Body of pancreas (tissue), 4 donors: ENCODE measurements at regions not wholly inside any gene's neighbourhood (a gene's known extent, or its start where the extent isn't known, plus 50 kb on each side); places are given as distances from the start of the nearest gene placed in this dataset.
"Not testable (repeated sequence)": the region's sequence is repeated elsewhere in the genome, so short reads cannot be mapped to it uniquely, and the experiment has no call there.

Experiments
- ATAC-seq: fragments of 150-250 bp; one replicate; pipeline ENCODE4 v1.9.1; 2016
- DNase-seq, 4 donors: peaks; one replicate each; pipeline ENCODE4 v3.0.0-alpha.2; 2019
- H3K27ac ChIP-seq, 4 donors: fragments of 200-600 bp; sonication (generic); 1 replicate in 3 of 4; 2 replicates in 1 of 4; pipeline versions ENCODE4 v1.5.1 to v1.6.1; 2016 to 2019; ENCODE audit warnings: mild to moderate bottlenecking in 1 of 4, mixed read lengths in 1 of 4, moderate library complexity in 1 of 4
- H3K27me3 ChIP-seq, 2 donors: fragments of 200-600 bp; sonication (generic); one replicate each; pipeline ENCODE4 v1.6.0; 2016; ENCODE audit warnings: mild to moderate bottlenecking in 1 of 2
- H3K36me3 ChIP-seq, 2 donors: fragments of 200-600 bp; sonication (generic); replicated peaks in 1 of 2; 2 replicates each; pipeline ENCODE4 v1.5.1; 2016; ENCODE audit warnings: low read depth in 2 of 2; ENCODE audit not compliant: insufficient read depth in 1 of 2
- H3K4me1 ChIP-seq: fragments of 200-600 bp; sonication (generic); one replicate; pipeline ENCODE4 v1.6.0; 2016
- H3K4me3 ChIP-seq, 2 donors: fragments of 200-600 bp; sonication (generic); 1 replicate in 1 of 2; 2 replicates in 1 of 2; pipeline ENCODE4 v1.5.1; 2016 to 2019
- H3K9me3 ChIP-seq, 3 donors: fragments of 200-600 bp; sonication (generic); 1 replicate in 2 of 3; 2 replicates in 1 of 3; pipeline ENCODE4 v1.5.1; 2016
- POLR2A ChIP-seq, 3 donors: fragments of 450-650 bp; IDR thresholded peaks; one replicate each; pipeline ENCODE4 v1.6.1; 2016; ENCODE audit warnings: antibody characterized with exemption in 3 of 3, mild to moderate bottlenecking in 2 of 3
- WGBS, 2 donors: methylation state at CpG; one replicate each; pipeline ENCODE4 v1.1.5; 2017; 5-methylcytosine and 5-hydroxymethylcytosine counted together
- intact Hi-C: fragments of 100-400 bp; cut with DNase I; formaldehyde crosslinking; loops from one replicate; pipeline ENCODE4 v1.15.1; 2023
- TF ChIP-seq, protein P1 (sequence below), 7 experiments: fragments of 450-650 bp in 4 of 7; fragments of 200-600 bp in 3 of 7; sonication (generic) in 3 of 7; IDR thresholded peaks; one replicate each; pipeline ENCODE4 v1.5.1; 2016 to 2019; ENCODE audit warnings: antibody characterized with exemption in 7 of 7

DNA sequence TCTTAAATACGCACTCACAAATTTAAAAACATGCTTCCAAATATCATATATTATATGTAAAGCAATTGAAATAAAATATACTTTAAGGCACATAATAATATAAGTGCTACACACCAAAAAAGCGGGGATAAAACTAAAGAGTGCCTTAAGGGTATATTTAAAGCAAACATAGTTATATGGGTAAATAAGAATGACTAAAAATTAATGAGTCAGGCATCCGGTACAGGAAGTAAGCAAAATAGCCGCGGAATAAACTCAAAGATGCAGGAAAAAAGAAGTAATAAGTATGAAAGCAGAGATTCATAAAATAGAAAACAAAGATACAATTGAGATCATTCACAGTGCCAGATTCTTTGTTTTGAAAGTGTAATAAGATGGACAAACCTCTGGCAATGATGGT, 503.5 kb upstream of the SOX11 start:
- TF ChIP-seq, protein P1, sequence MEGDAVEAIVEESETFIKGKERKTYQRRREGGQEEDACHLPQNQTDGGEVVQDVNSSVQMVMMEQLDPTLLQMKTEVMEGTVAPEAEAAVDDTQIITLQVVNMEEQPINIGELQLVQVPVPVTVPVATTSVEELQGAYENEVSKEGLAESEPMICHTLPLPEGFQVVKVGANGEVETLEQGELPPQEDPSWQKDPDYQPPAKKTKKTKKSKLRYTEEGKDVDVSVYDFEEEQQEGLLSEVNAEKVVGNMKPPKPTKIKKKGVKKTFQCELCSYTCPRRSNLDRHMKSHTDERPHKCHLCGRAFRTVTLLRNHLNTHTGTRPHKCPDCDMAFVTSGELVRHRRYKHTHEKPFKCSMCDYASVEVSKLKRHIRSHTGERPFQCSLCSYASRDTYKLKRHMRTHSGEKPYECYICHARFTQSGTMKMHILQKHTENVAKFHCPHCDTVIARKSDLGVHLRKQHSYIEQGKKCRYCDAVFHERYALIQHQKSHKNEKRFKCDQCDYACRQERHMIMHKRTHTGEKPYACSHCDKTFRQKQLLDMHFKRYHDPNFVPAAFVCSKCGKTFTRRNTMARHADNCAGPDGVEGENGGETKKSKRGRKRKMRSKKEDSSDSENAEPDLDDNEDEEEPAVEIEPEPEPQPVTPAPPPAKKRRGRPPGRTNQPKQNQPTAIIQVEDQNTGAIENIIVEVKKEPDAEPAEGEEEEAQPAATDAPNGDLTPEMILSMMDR (IDR thresholded peaks at IDR 0.05) = no peak
- no peak for TF ChIP-seq POLR2A (IDR thresholded peaks at IDR 0.05)
- Histone ChIP-seq H3K4me1 (no peaks in the 10 kb centered on the region), H3K27ac (no peak overlapping the region), H3K27me3 (no peaks in the 10 kb centered on the region), H3K9me3 (no peaks in the 10 kb centered on the region), H3K4me3 (no peak overlapping the region), H3K36me3 (no peaks in the 10 kb centered on the region)
- intact Hi-C loops = no loop called here
- WGBS, 2 donors = 61 to 67% methylated on average over 5 of the region's 5 CpGs
- DNase-seq (no peak), ATAC-seq (no peak)

DNA sequence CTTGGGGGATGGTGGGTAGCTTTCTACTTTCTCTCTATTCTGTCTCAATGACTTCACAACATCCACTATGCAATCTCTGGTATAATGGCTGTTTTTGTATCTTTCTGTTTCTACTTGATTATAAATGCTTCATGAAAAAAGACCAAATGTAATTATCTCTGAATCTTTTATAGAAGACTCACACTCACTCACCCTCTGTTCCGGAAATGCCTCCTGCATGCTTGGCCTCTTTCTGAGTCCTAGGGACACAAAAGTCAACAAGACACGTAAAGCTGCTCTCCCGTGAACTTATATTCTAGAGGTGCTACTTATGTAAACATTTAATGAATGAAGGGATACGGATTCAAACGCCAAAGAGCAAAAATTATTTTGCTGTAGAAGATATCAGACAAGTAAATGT, 502.2 kb upstream of the SOX11 start:
- DNase-seq = no peak
- H3K27me3 ChIP-seq = no peaks in the 10 kb centered on the region

DNA sequence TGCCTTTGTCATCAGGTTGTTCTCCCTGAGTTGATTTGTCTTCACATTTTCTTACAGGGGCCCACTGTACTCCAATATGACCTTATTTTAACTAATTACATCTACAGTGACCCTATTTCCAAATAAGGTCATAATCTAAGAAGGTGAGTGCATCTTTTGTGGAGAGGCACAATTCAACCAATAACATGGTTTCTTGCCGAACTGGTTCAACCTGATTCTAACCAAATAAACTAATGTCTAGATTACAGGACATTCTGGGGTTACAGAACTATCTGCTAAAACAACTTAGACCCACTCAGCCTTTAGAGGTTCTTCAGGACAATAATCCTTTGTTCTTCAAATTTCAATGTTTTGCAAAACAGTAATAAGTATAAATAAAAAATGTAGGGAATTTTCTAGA, 496.5 kb upstream of the SOX11 start:
- 43 to 50% methylated on average over 1 of the region's 1 CpG for WGBS, 2 donors
- intact Hi-C loops = no loop called here

More for the DNA sequence above, 502.2 kb upstream of the SOX11 start:
- no peak for TF ChIP-seq POLR2A (IDR thresholded peaks at IDR 0.05)
- Histone ChIP-seq H3K9me3 (no peaks in the 10 kb centered on the region), H3K27ac (no peak overlapping the region), H3K4me1 (no peaks in the 10 kb centered on the region), H3K4me3 (no peak overlapping the region), H3K36me3 (no peaks in the 10 kb centered on the region)
- 28 to 29% methylated on average over 5 of the region's 5 CpGs for WGBS, 2 donors
- no peak for ATAC-seq
- intact Hi-C loops = no loop called here

DNA sequence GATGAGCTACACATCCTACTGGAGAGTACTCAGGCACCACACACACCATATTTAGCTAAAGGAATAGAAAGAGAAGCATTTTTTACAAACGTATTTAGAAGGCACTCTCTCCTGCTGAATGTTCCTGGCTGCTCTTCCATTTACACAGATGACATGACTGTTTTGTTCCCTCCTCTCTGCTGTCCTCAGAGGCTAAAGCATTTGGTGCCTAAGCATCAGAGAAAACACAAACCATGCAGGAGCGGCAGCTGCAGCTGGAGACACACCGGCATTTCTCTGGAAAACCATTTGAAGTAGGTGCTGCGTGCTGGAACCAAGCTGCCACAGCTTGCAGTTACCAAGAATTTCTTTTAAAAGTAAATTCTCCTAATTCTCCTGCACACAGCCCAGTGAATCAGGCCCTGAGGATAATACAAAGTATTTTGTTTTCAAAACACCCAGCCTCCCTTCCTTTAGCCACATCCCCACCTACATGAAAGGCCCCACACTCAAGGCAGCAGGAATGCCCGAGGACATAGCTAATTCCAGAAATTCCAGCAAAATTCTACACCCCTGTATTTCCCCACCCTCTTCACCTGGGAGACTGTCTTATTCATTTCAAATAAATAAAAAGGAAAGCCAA, 488.9 kb upstream of the SOX11 start:
- no peak overlapping the region for H3K4me3 ChIP-seq
- no peak overlapping the region for H3K27ac ChIP-seq
- WGBS, 2 donors = 56 to 64% methylated on average over 5 of the region's 5 CpGs
- TF ChIP-seq, protein P1 (IDR thresholded peaks at IDR 0.05) = no peak
- no peak for TF ChIP-seq POLR2A (IDR thresholded peaks at IDR 0.05)
- H3K9me3 ChIP-seq = no peaks in the 10 kb centered on the region
- no peaks in the 10 kb centered on the region for H3K4me1 ChIP-seq
- DNase-seq (no peak), ATAC-seq (no peak)
- H3K36me3 ChIP-seq = no peaks in the 10 kb centered on the region
- no peaks in the 10 kb centered on the region for H3K27me3 ChIP-seq
- intact Hi-C loops = no loop called here

More for the DNA sequence above, 496.5 kb upstream of the SOX11 start:
- no peaks in the 10 kb centered on the region for H3K9me3 ChIP-seq
- ATAC-seq (no peak), DNase-seq (no peak)
- TF ChIP-seq, protein P1 (IDR thresholded peaks at IDR 0.05) = no peak
- no peak for TF ChIP-seq POLR2A (IDR thresholded peaks at IDR 0.05)
- H3K36me3 ChIP-seq = no peaks in the 10 kb centered on the region
- H3K27me3 ChIP-seq = no peaks in the 10 kb centered on the region
- no peak overlapping the region for H3K27ac ChIP-seq
- H3K4me3 ChIP-seq = no peak overlapping the region
- no peaks in the 10 kb centered on the region for H3K4me1 ChIP-seq

DNA sequence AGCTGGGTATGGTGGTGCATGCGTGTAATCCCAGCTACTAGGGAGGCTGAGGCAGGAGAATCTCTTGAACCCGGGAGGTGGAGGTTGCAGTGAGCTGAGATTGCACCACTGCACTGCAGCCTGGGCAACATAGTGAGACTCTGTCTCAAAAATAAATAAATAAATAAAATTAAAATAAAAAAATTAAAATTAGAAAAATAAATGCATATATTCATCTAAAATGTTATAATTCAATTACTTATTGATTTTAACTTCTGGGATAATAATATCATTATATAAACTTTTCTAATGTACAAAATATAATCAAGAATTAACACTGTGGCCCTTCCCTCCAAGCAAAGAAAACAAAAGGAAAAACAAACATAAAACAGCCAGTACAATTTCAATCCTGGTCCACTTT, 485.4 kb upstream of the SOX11 start:
- H3K27me3 ChIP-seq, ATAC-seq: not testable (repeated sequence)

DNA sequence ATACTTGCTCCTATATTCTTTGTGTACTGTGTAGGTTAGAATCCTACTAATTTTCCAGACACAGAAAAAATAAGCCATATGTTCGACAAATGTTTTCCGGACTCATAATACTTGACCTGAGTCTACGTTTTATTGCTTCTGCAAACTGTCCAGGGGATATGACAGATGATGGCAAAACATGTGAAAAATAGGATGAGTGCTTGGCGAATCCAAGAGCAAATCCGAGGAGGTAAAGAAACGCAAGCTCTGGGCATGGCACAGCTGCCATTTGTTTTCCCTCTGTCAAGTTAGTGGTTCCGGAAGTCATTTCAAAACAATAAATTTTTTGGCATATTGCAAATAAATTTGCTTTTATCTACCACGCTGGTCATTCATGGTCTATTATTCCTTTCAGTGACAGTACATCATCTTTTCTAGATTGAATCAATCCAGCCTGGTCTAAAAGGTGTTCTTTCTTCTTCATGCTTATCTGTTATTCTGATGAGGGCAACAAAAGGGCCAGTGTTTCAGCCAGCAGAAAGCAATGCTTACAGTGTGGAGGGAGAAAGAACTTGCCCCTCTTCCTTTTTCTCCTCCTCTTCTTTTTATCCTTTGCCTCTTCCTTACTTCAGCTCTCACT, 476.1 kb upstream of the SOX11 start:
- no peaks in the 10 kb centered on the region for H3K9me3 ChIP-seq

More for the DNA sequence above, 485.4 kb upstream of the SOX11 start:
- H3K4me1 ChIP-seq, H3K9me3 ChIP-seq, H3K27ac ChIP-seq, intact Hi-C loops, H3K4me3 ChIP-seq, DNase-seq, H3K36me3 ChIP-seq: not testable (repeated sequence)
- 52 to 84% methylated on average over 2 of the region's 2 CpGs for WGBS, 2 donors

More for the DNA sequence above, 476.1 kb upstream of the SOX11 start:
- Histone ChIP-seq H3K4me3 (no peak overlapping the region), H3K27ac (no peak overlapping the region), H3K36me3 (no peaks in the 10 kb centered on the region), H3K27me3 (no peaks in the 10 kb centered on the region), H3K4me1 (no peaks in the 10 kb centered on the region)
- intact Hi-C loops = no loop called here
- ATAC-seq = no peak
- TF ChIP-seq, protein P1 (IDR thresholded peaks at IDR 0.05) = no peak
- DNase-seq = no peak
- 39 to 43% methylated on average over 8 of the region's 8 CpGs for WGBS, 2 donors
